ENCODE measurements at regions not wholly inside any gene's neighbourhood (a gene's known extent, or its start where the extent isn't known, plus 50 kb on each side); places are given as distances from the start of the nearest gene placed in this dataset.

GRCh38 chr1:55605155-55605554 is 390.0 kb upstream of the USP24 start:
- in situ Hi-C loops (cut with HindIII; ENCODE audit: low pct_ligation_motif_present, low sequenced_read_pairs): no loop called here

GRCh38 chr1:55604749-55605148 is 389.6 kb upstream of the USP24 start:
- H3K27ac ChIP-seq: no peak overlapping the region
- H3K27me3 ChIP-seq (replicated peaks): no peaks in the 10 kb centered on the region
- no peaks in the 10 kb centered on the region for H3K36me3 ChIP-seq (replicated peaks)
- no peak for DNase-seq
- no peak for TF ChIP-seq CTCF (IDR thresholded peaks at IDR 0.05; ENCODE audit: low read depth, low read length, missing control alignments)
- in situ Hi-C loops (cut with HindIII; ENCODE audit: low pct_ligation_motif_present, low sequenced_read_pairs): no loop called here
- H3K4me3 ChIP-seq (ENCODE audit: low read depth, low read length): no peak overlapping the region

More at GRCh38 chr1:55605155-55605554, 390.0 kb upstream of the USP24 start:
- no peak overlapping the region for H3K4me3 ChIP-seq (ENCODE audit: low read depth, low read length)
- no peaks in the 10 kb centered on the region for H3K27me3 ChIP-seq (replicated peaks)
- H3K36me3 ChIP-seq (replicated peaks): no peaks in the 10 kb centered on the region
- TF ChIP-seq CTCF (IDR thresholded peaks at IDR 0.05; ENCODE audit: low read depth, low read length, missing control alignments): no peak
- no peak overlapping the region for H3K27ac ChIP-seq
- no peak for DNase-seq

DNA sequence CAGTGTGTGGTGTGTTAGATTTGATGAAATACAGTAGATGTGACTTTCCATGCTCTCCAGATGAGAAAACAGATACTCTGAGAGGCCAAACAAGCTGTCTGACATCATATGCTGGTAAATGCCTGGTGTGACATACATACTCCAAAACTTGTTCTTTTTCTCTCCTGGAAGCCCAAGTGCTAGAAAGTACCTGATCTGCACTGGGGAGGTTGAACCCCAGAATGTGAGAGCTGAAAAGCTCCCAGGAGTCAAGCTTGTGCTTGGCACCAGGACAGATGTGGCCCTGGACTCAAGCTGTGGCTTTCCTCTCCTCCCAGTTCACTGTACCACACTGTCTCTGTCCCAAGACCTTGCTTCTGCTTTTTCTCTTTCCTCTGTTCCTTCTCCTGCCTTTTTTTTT is 389.0 kb upstream of the USP24 start:
- no peaks in the 10 kb centered on the region for H3K27me3 ChIP-seq (replicated peaks)
- H3K27ac ChIP-seq: no peak overlapping the region
- no peak for TF ChIP-seq CTCF (IDR thresholded peaks at IDR 0.05; ENCODE audit: low read depth, low read length, missing control alignments)
- H3K36me3 ChIP-seq (replicated peaks): no peaks in the 10 kb centered on the region
- in situ Hi-C loops (cut with HindIII; ENCODE audit: low pct_ligation_motif_present, low sequenced_read_pairs): no loop called here
- no peak overlapping the region for H3K4me3 ChIP-seq (ENCODE audit: low read depth, low read length)
- DNase-seq: no peak

DNA sequence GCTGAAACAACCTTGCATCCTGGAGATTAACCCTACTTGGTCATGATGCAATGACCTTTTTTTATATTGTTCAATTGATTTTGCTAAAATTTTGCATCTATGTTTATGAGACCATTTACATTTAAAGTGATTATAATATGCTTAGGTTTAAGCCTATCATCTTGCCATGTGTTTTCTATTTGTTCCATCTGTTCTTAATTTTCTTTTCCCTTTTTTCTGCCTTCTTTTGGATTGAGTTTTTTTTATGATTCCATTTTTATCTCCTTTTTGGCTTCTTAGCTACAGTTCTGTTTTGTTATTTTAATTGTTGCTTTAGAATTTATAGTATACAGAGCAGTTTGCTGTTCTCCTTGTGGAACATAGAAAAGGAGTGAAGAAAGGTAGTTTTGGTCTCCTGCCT is 385.1 kb upstream of the USP24 start:
- DNase-seq: no peak
- no peaks in the 10 kb centered on the region for H3K27me3 ChIP-seq (replicated peaks)
- TF ChIP-seq CTCF (IDR thresholded peaks at IDR 0.05; ENCODE audit: low read depth, low read length, missing control alignments): no peak
- no peaks in the 10 kb centered on the region for H3K36me3 ChIP-seq (replicated peaks)
- no peak overlapping the region for H3K4me3 ChIP-seq (ENCODE audit: low read depth, low read length)
- in situ Hi-C loops (cut with HindIII; ENCODE audit: low pct_ligation_motif_present, low sequenced_read_pairs): no loop called here
- no peak overlapping the region for H3K27ac ChIP-seq

DNA sequence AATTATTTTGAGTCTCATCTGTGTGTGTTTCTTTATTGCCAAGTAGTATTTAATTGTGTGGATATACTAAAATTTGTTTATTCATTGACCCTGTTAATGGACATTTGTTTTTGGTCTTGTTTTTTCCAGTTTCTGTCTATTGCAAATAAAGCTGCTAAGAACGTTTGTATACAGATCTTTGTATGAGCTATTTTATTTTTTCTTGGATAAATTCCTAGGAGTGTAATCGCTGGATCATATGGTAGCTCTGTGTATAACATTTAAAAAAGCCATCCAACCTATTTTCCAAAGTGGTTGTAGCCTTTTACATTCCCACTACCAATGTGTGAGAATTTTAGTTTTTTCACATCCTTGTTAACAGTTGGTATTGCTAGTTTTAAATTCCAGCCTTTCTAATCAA is 382.7 kb upstream of the USP24 start:
- Histone ChIP-seq H3K36me3 (replicated peaks) (no peaks in the 10 kb centered on the region), H3K27me3 (replicated peaks) (no peaks in the 10 kb centered on the region), H3K27ac (no peak overlapping the region), H3K4me3 (ENCODE audit: low read depth, low read length) (no peak overlapping the region)
- DNase-seq: no peak
- in situ Hi-C loops (cut with HindIII; ENCODE audit: low pct_ligation_motif_present, low sequenced_read_pairs): no loop called here
- TF ChIP-seq CTCF (IDR thresholded peaks at IDR 0.05; ENCODE audit: low read depth, low read length, missing control alignments): no peak

DNA sequence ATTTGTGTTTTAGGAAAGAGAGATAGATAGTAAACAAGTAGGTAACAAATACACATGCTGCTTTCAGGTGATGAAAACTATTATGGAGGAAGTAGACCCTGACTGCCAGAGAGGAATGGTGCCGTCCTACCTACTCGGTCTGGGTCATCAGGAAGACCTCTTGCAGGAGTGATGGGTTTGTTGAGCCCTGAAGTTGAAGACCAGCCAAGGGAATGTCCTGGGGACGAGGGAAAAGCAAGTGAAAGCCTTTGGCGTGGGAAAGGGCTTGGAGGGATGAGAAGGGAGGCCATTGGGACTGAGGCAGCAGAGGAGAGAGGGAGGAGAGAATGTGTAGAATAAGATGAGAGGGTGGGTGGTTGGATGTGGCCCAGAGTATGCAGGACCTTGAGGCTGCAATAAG is 379.5 kb upstream of the USP24 start:
- Histone ChIP-seq H3K27me3 (replicated peaks) (no peaks in the 10 kb centered on the region), H3K36me3 (replicated peaks) (no peaks in the 10 kb centered on the region), H3K4me3 (ENCODE audit: low read depth, low read length) (no peak overlapping the region), H3K27ac (no peak overlapping the region)
- in situ Hi-C loops (cut with HindIII; ENCODE audit: low pct_ligation_motif_present, low sequenced_read_pairs): no loop called here
- no peak for TF ChIP-seq CTCF (IDR thresholded peaks at IDR 0.05; ENCODE audit: low read depth, low read length, missing control alignments)
- DNase-seq: no peak
